ENCODE measurements at regions not wholly inside any gene's neighbourhood (a gene's known extent, or its start where the extent isn't known, plus 50 kb on each side); places are given as distances from the start of the nearest gene placed in this dataset.
"Not testable (repeated sequence)": the region's sequence is repeated elsewhere in the genome, so short reads cannot be mapped to it uniquely, and the experiment has no call there.

GRCh38 chr13:104961246-104961645, 1574.2 kb downstream of the EFNB2 start:
- Mint-ChIP-seq H3K27me3 (no peaks in the 10 kb centered on the region), H3K27ac (no peak overlapping the region), H3K4me3 (no peak overlapping the region), H3K36me3 (ENCODE audit: low read depth) (no peaks in the 10 kb centered on the region), H3K9me3 (no peaks in the 10 kb centered on the region), H3K4me1 (no peaks in the 10 kb centered on the region)
- DNase-seq: no peak
- ATAC-seq: no peak

GRCh38 chr13:104954210-104954609, 1581.3 kb downstream of the EFNB2 start:
- Mint-ChIP-seq H3K4me1 (no peaks in the 10 kb centered on the region), H3K9me3 (peaks cover 8% of the 10 kb centered on the region), H3K4me3 (no peak overlapping the region), H3K27me3 (no peaks in the 10 kb centered on the region), H3K36me3 (ENCODE audit: low read depth) (no peaks in the 10 kb centered on the region), H3K27ac (no peak overlapping the region)
- ATAC-seq (no peak), DNase-seq (no peak)

- Mint-ChIP-seq H3K36me3 (ENCODE audit: low read depth) (no peaks in the 10 kb centered on the region), H3K4me3 (no peak overlapping the region), H3K4me1 (no peaks in the 10 kb centered on the region), H3K27me3 (no peaks in the 10 kb centered on the region), H3K9me3 (peaks cover 8% of the 10 kb centered on the region), H3K27ac (no peak overlapping the region)
- ATAC-seq (no peak), DNase-seq (no peak)
Observed at GRCh38 chr13:104953588-104953987, 1581.9 kb downstream of the EFNB2 start.

- Mint-ChIP-seq H3K9me3 (peaks cover 2% of the 10 kb centered on the region), H3K27me3 (no peaks in the 10 kb centered on the region), H3K36me3 (ENCODE audit: low read depth) (no peaks in the 10 kb centered on the region), H3K4me1 (no peaks in the 10 kb centered on the region), H3K27ac (no peak overlapping the region), H3K4me3 (no peak overlapping the region)
- DNase-seq (no peak), ATAC-seq (no peak)
Observed at GRCh38 chr13:104949840-104950740, 1585.4 kb downstream of the EFNB2 start.

GRCh38 chr13:104944176-104944575, 1591.3 kb downstream of the EFNB2 start:
- H3K4me3 Mint-ChIP-seq: no peak overlapping the region

GRCh38 chr13:104943331-104943730, 1592.1 kb downstream of the EFNB2 start:
- H3K27me3 Mint-ChIP-seq: peaks cover 3% of the 10 kb centered on the region
- H3K9me3 Mint-ChIP-seq: no peaks in the 10 kb centered on the region
- H3K4me1 Mint-ChIP-seq: no peaks in the 10 kb centered on the region
- ATAC-seq (no peak), DNase-seq (no peak)
- no peaks in the 10 kb centered on the region for H3K36me3 Mint-ChIP-seq (ENCODE audit: low read depth)
- H3K4me3 Mint-ChIP-seq: no peak overlapping the region
- no peak overlapping the region for H3K27ac Mint-ChIP-seq

More at GRCh38 chr13:104944176-104944575, 1591.3 kb downstream of the EFNB2 start:
- ATAC-seq (no peak), DNase-seq (no peak)
- no peaks in the 10 kb centered on the region for H3K36me3 Mint-ChIP-seq (ENCODE audit: low read depth)
- no peak overlapping the region for H3K27ac Mint-ChIP-seq
- H3K9me3 Mint-ChIP-seq: no peaks in the 10 kb centered on the region
- H3K27me3 Mint-ChIP-seq: peaks cover 3% of the 10 kb centered on the region
- no peaks in the 10 kb centered on the region for H3K4me1 Mint-ChIP-seq

- Mint-ChIP-seq H3K27me3 (peaks cover 3% of the 10 kb centered on the region), H3K4me1 (no peaks in the 10 kb centered on the region), H3K9me3 (peaks cover 3% of the 10 kb centered on the region), H3K4me3 (no peak overlapping the region), H3K36me3 (ENCODE audit: low read depth) (no peaks in the 10 kb centered on the region), H3K27ac (no peak overlapping the region)
- ATAC-seq: no peak
- no peak for DNase-seq
Observed at GRCh38 chr13:104937881-104938280, 1597.6 kb downstream of the EFNB2 start.

GRCh38 chr13:104936304-104936703, 1599.2 kb downstream of the EFNB2 start:
- no peak overlapping the region for H3K27ac Mint-ChIP-seq
- peaks cover 3% of the 10 kb centered on the region for H3K9me3 Mint-ChIP-seq
- H3K36me3 Mint-ChIP-seq (ENCODE audit: low read depth): no peaks in the 10 kb centered on the region
- no peak overlapping the region for H3K4me3 Mint-ChIP-seq
- ATAC-seq: no peak
- peaks cover 2% of the 10 kb centered on the region for H3K27me3 Mint-ChIP-seq
- no peak for DNase-seq
- H3K4me1 Mint-ChIP-seq: no peaks in the 10 kb centered on the region

GRCh38 chr13:104920513-104920912, 1614.9 kb downstream of the EFNB2 start:
- Mint-ChIP-seq H3K4me1 (peaks cover 11% of the 10 kb centered on the region), H3K9me3 (peaks cover 19% of the 10 kb centered on the region)
- not testable (repeated sequence) for H3K4me3 Mint-ChIP-seq; ATAC-seq; H3K27me3 Mint-ChIP-seq; H3K36me3 Mint-ChIP-seq (ENCODE audit: low read depth); DNase-seq; H3K27ac Mint-ChIP-seq

GRCh38 chr13:104920091-104920490, 1615.4 kb downstream of the EFNB2 start:
- peaks cover 11% of the 10 kb centered on the region for H3K4me1 Mint-ChIP-seq
- DNase-seq (no peak), ATAC-seq (no peak)
- H3K27me3 Mint-ChIP-seq: no peaks in the 10 kb centered on the region
- H3K27ac Mint-ChIP-seq: no peak overlapping the region
- H3K36me3 Mint-ChIP-seq (ENCODE audit: low read depth): no peaks in the 10 kb centered on the region
- H3K9me3 Mint-ChIP-seq: peaks cover 19% of the 10 kb centered on the region
- H3K4me3 Mint-ChIP-seq: no peak overlapping the region

- no peak overlapping the region for H3K27ac Mint-ChIP-seq
- no peaks in the 10 kb centered on the region for H3K4me1 Mint-ChIP-seq
- no peaks in the 10 kb centered on the region for H3K27me3 Mint-ChIP-seq
- no peak for DNase-seq
- H3K9me3 Mint-ChIP-seq: no peaks in the 10 kb centered on the region
- no peak overlapping the region for H3K4me3 Mint-ChIP-seq
- ATAC-seq: no peak
- no peaks in the 10 kb centered on the region for H3K36me3 Mint-ChIP-seq (ENCODE audit: low read depth)
Observed at GRCh38 chr13:104900191-104900817, 1635.2 kb downstream of the EFNB2 start.

GRCh38 chr13:104898484-104898883, 1637.0 kb downstream of the EFNB2 start:
- no peak overlapping the region for H3K4me3 Mint-ChIP-seq
- H3K36me3 Mint-ChIP-seq (ENCODE audit: low read depth): no peaks in the 10 kb centered on the region
- DNase-seq (no peak), ATAC-seq (no peak)
- H3K27me3 Mint-ChIP-seq: no peaks in the 10 kb centered on the region
- no peaks in the 10 kb centered on the region for H3K9me3 Mint-ChIP-seq
- no peaks in the 10 kb centered on the region for H3K4me1 Mint-ChIP-seq
- no peak overlapping the region for H3K27ac Mint-ChIP-seq

GRCh38 chr13:104895521-104895920, 1639.9 kb downstream of the EFNB2 start:
- no peak for ATAC-seq
- H3K27me3 Mint-ChIP-seq: no peaks in the 10 kb centered on the region
- no peak overlapping the region for H3K27ac Mint-ChIP-seq
- H3K36me3 Mint-ChIP-seq (ENCODE audit: low read depth): no peaks in the 10 kb centered on the region
- no peaks in the 10 kb centered on the region for H3K4me1 Mint-ChIP-seq
- no peak for DNase-seq
- no peaks in the 10 kb centered on the region for H3K9me3 Mint-ChIP-seq
- no peak overlapping the region for H3K4me3 Mint-ChIP-seq

GRCh38 chr13:104875038-104875754, 1660.3 kb downstream of the EFNB2 start:
- DNase-seq: no peak
- H3K27me3 Mint-ChIP-seq: no peaks in the 10 kb centered on the region
- H3K4me1 Mint-ChIP-seq: peaks cover 10% of the 10 kb centered on the region
- H3K4me3 Mint-ChIP-seq: no peak overlapping the region
- H3K27ac Mint-ChIP-seq: no peak overlapping the region
- no peak for ATAC-seq
- H3K9me3 Mint-ChIP-seq: peaks cover 9% of the 10 kb centered on the region
- H3K36me3 Mint-ChIP-seq (ENCODE audit: low read depth): no peaks in the 10 kb centered on the region

- ATAC-seq (no peak), DNase-seq (no peak)
- peaks cover 19% of the 10 kb centered on the region for H3K4me1 Mint-ChIP-seq
- no peaks in the 10 kb centered on the region for H3K36me3 Mint-ChIP-seq (ENCODE audit: low read depth)
- H3K27me3 Mint-ChIP-seq: no peaks in the 10 kb centered on the region
- H3K27ac Mint-ChIP-seq: no peak overlapping the region
- H3K4me3 Mint-ChIP-seq: no peak overlapping the region
- H3K9me3 Mint-ChIP-seq: peaks cover 18% of the 10 kb centered on the region
Observed at GRCh38 chr13:104872153-104872552, 1663.3 kb downstream of the EFNB2 start.
